GM23248 (cell line): ENCODE measurements at regions not wholly inside any gene's neighbourhood (a gene's known extent, or its start where the extent isn't known, plus 50 kb on each side); places are given as distances from the start of the nearest gene placed in this dataset.
A peak's percentile ranks its signal among the peaks of the same experiment; 100 is the strongest.

Experiments used
- DNase-seq: peaks from one replicate; pipeline ENCODE4 v3.0.0-alpha.2; 2015
- H2AFZ ChIP-seq: fragments of 200-600 bp; sonication (generic); 2 replicates; pipeline ENCODE4 v1.6.1; 2016; ENCODE audit warnings: antibody characterized with exemption
- H3F3A ChIP-seq: fragments of 200-600 bp; sonication (generic); 2 replicates; pipeline ENCODE4 v1.6.1; 2016; ENCODE audit warnings: mild to moderate bottlenecking, antibody characterized with exemption, mixed run types; ENCODE audit not compliant: insufficient read depth
- H3K27ac ChIP-seq: fragments of 200-600 bp; sonication (generic); 2 replicates; pipeline ENCODE4 v1.5.1; 2016; ENCODE audit warnings: mild to moderate bottlenecking
- H3K27me3 ChIP-seq: fragments of 200-600 bp; sonication (generic); replicated peaks from 2 replicates; pipeline ENCODE4 v1.6.1; 2016; ENCODE audit warnings: mild to moderate bottlenecking; ENCODE audit not compliant: insufficient read depth
- H3K36me3 ChIP-seq: fragments of 200-600 bp; sonication (generic); 2 replicates; pipeline ENCODE4 v1.6.1; 2016; ENCODE audit warnings: low read depth, mild to moderate bottlenecking
- H3K4me1 ChIP-seq: fragments of 200-600 bp; sonication (generic); 2 replicates; pipeline ENCODE4 v1.6.1; 2016; ENCODE audit warnings: mild to moderate bottlenecking; ENCODE audit not compliant: insufficient read depth
- H3K4me2 ChIP-seq: fragments of 200-600 bp; sonication (generic); one replicate; pipeline ENCODE4 v1.6.1; 2016; ENCODE audit warnings: mild to moderate bottlenecking; ENCODE audit not compliant: unreplicated experiment
- H3K4me3 ChIP-seq: fragments of 200-600 bp; sonication (generic); 2 replicates; pipeline ENCODE4 v1.5.1; 2016; ENCODE audit warnings: mild to moderate bottlenecking
- H3K79me2 ChIP-seq: fragments of 200-600 bp; sonication (generic); 2 replicates; pipeline ENCODE4 v1.6.1; 2016; ENCODE audit warnings: mild to moderate bottlenecking; ENCODE audit not compliant: insufficient read depth
- H3K9ac ChIP-seq: fragments of 200-600 bp; sonication (generic); 2 replicates; pipeline ENCODE4 v1.6.1; 2016; ENCODE audit warnings: mild to moderate bottlenecking
- H3K9me2 ChIP-seq: fragments of 200-600 bp; sonication (generic); 2 replicates; pipeline ENCODE4 v1.6.1; 2016; ENCODE audit warnings: mixed run types, mild to moderate bottlenecking, moderate library complexity; ENCODE audit not compliant: insufficient read depth
- H3K9me3 ChIP-seq: fragments of 200-600 bp; sonication (generic); one replicate; pipeline ENCODE4 v1.6.1; 2017; ENCODE audit warnings: low read depth
- H4K20me1 ChIP-seq: fragments of 200-600 bp; sonication (generic); 2 replicates; pipeline ENCODE4 v1.6.0; 2016; ENCODE audit not compliant: insufficient read depth
- EZH2 ChIP-seq: fragments of 200-600 bp; sonication (generic); IDR thresholded peaks from 2 replicates; pipeline ENCODE4 v1.6.1; 2018; ENCODE audit warnings: antibody characterized with exemption, mild to moderate bottlenecking; ENCODE audit not compliant: insufficient read depth, poor library complexity, severe bottlenecking
- EZH2phosphoT487 ChIP-seq: fragments of 200-600 bp; sonication (generic); IDR thresholded peaks from 2 replicates; pipeline ENCODE4 v1.6.1; 2018; ENCODE audit warnings: antibody characterized with exemption, moderate library complexity, mild to moderate bottlenecking, low read depth; ENCODE audit not compliant: insufficient read depth
- WGBS, 2 experiments: methylation state at CpG; one replicate each; pipeline ENCODE4 v1.1.6; 2015 to 2017; ENCODE audit warnings: low lambda C conversion rate in 2 of 2, low coverage in 1 of 2; ENCODE audit errors: missing lambda C conversion rate in 2 of 2; 5-methylcytosine and 5-hydroxymethylcytosine counted together
- in situ Hi-C: fragments of 300-500 bp; cut with MboI; formaldehyde crosslinking; loops from 2 replicates; pipeline ENCODE4 v1.15.0; 2020

- TF ChIP-seq EZH2phosphoT487 (no peak), EZH2 (no peak)
- DNase-seq = no peak
- Histone ChIP-seq H3K27me3 (no peaks in the 10 kb centered on the region), H3K36me3 (no peaks in the 10 kb centered on the region), H4K20me1 (no peaks in the 10 kb centered on the region), H3K4me3 (no peak overlapping the region), H3F3A (no peaks in the 10 kb centered on the region), H3K27ac (no peak overlapping the region), H2AFZ (no peak overlapping the region), H3K4me1 (no peaks in the 10 kb centered on the region), H3K4me2 (no peak overlapping the region), H3K9me3 (no peaks in the 10 kb centered on the region), H3K79me2 (no peaks in the 10 kb centered on the region), H3K9me2 (no peaks in the 10 kb centered on the region), H3K9ac (no peak overlapping the region)
- 22 to 30% methylated on average over 1 of the region's 1 CpG for WGBS, 2 experiments
- in situ Hi-C loops = no loop called here
These were observed 303.7 kb upstream of the RRP15 start for GRCh38 chr1:217981430-217981829.

- Histone ChIP-seq H2AFZ (no peak overlapping the region), H3K27ac (no peak overlapping the region)
These were observed 302.6 kb upstream of the RRP15 start for GRCh38 chr1:217982331-217983050.

GRCh38 chr1:217983051-217983375 is 302.1 kb upstream of the RRP15 start:
- no peaks in the 10 kb centered on the region for H3K9me3 ChIP-seq
- H2AFZ ChIP-seq = no peak overlapping the region
- no peaks in the 10 kb centered on the region for H3K27me3 ChIP-seq
- H3K9ac ChIP-seq = no peak overlapping the region
- H3K79me2 ChIP-seq = no peaks in the 10 kb centered on the region
- DNase-seq = no peak
- TF ChIP-seq EZH2 (no peak), EZH2phosphoT487 (no peak)
- H3K4me3 ChIP-seq = no peak overlapping the region
- H3K4me1 ChIP-seq = no peaks in the 10 kb centered on the region
- no peak overlapping the region for H3K4me2 ChIP-seq
- no peaks in the 10 kb centered on the region for H3K36me3 ChIP-seq
- in situ Hi-C loops = no loop called here
- H4K20me1 ChIP-seq = no peaks in the 10 kb centered on the region
- 7 to 18% methylated on average over 3 to 4 of the region's 4 CpGs for WGBS, 2 experiments
- no peak overlapping the region for H3K27ac ChIP-seq
- no peaks in the 10 kb centered on the region for H3K9me2 ChIP-seq
- H3F3A ChIP-seq = no peaks in the 10 kb centered on the region

More at GRCh38 chr1:217982331-217983050, 302.6 kb upstream of the RRP15 start:
- no peaks in the 10 kb centered on the region for H3K79me2 ChIP-seq
- H3K27me3 ChIP-seq = no peaks in the 10 kb centered on the region
- no peaks in the 10 kb centered on the region for H3K36me3 ChIP-seq
- in situ Hi-C loops = no loop called here
- H3F3A ChIP-seq = no peaks in the 10 kb centered on the region
- H3K4me3 ChIP-seq = no peak overlapping the region
- H3K4me2 ChIP-seq = no peak overlapping the region
- no peaks in the 10 kb centered on the region for H3K9me3 ChIP-seq
- H3K4me1 ChIP-seq = no peaks in the 10 kb centered on the region
- 25 to 32% methylated on average over 19 of the region's 19 CpGs for WGBS, 2 experiments
- no peak overlapping the region for H3K9ac ChIP-seq
- H4K20me1 ChIP-seq = no peaks in the 10 kb centered on the region
- H3K9me2 ChIP-seq = no peaks in the 10 kb centered on the region
- DNase-seq = peak; percentile 0
- no peak for TF ChIP-seq EZH2phosphoT487
- no peak for TF ChIP-seq EZH2

GRCh38 chr1:217985641-217986040 is 299.5 kb upstream of the RRP15 start:
- no peaks in the 10 kb centered on the region for H3K27me3 ChIP-seq
- no peak overlapping the region for H3K9ac ChIP-seq
- in situ Hi-C loops = no loop called here
- TF ChIP-seq EZH2 (no peak), EZH2phosphoT487 (no peak)
- no peaks in the 10 kb centered on the region for H4K20me1 ChIP-seq
- H3K4me2 ChIP-seq = no peak overlapping the region
- H3K79me2 ChIP-seq = no peaks in the 10 kb centered on the region
- H3K4me3 ChIP-seq = no peak overlapping the region
- no peaks in the 10 kb centered on the region for H3K9me2 ChIP-seq
- no peaks in the 10 kb centered on the region for H3F3A ChIP-seq
- 23 to 38% methylated on average over 1 of the region's 1 CpG for WGBS, 2 experiments
- H3K36me3 ChIP-seq = no peaks in the 10 kb centered on the region
- no peak overlapping the region for H2AFZ ChIP-seq
- no peak overlapping the region for H3K27ac ChIP-seq
- no peaks in the 10 kb centered on the region for H3K4me1 ChIP-seq
- H3K9me3 ChIP-seq = no peaks in the 10 kb centered on the region
- no peak for DNase-seq

DNA sequence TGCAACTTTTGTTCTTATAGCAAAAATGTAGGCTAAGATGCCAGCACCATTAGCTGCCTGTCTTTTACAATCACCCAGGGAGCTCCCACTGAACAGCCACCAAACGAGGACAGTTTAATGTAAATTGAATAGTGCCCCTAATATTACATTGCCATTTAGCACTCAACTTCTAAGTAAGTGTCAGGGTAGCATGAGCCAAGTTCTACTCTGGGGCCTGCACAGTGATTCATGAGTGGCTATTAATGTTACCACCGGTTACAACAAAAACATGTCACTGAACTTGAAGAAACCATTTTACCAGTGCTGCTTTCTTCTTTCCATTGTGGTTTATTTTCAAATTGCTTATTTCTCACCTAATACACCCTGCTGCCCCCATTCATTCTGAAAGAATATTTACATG is 295.6 kb upstream of the RRP15 start:
- no peak overlapping the region for H3K4me2 ChIP-seq
- no peaks in the 10 kb centered on the region for H3K27me3 ChIP-seq
- H4K20me1 ChIP-seq = no peaks in the 10 kb centered on the region
- H3K9ac ChIP-seq = no peak overlapping the region
- H3K79me2 ChIP-seq = no peaks in the 10 kb centered on the region
- no peaks in the 10 kb centered on the region for H3F3A ChIP-seq
- no peaks in the 10 kb centered on the region for H3K9me3 ChIP-seq
- no peak for TF ChIP-seq EZH2phosphoT487
- TF ChIP-seq EZH2 = no peak
- DNase-seq = no peak
- no peaks in the 10 kb centered on the region for H3K36me3 ChIP-seq
- H3K4me1 ChIP-seq = no peaks in the 10 kb centered on the region
- no peak overlapping the region for H2AFZ ChIP-seq
- H3K9me2 ChIP-seq = no peaks in the 10 kb centered on the region
- in situ Hi-C loops = no loop called here
- no peak overlapping the region for H3K4me3 ChIP-seq
- WGBS, 2 experiments = 28 to 46% methylated on average over 2 of the region's 2 CpGs
- H3K27ac ChIP-seq = no peak overlapping the region
